ENCODE measurements at regions not wholly inside any gene's neighbourhood (a gene's known extent, or its start where the extent isn't known, plus 50 kb on each side); places are given as distances from the start of the nearest gene placed in this dataset.

DNA sequence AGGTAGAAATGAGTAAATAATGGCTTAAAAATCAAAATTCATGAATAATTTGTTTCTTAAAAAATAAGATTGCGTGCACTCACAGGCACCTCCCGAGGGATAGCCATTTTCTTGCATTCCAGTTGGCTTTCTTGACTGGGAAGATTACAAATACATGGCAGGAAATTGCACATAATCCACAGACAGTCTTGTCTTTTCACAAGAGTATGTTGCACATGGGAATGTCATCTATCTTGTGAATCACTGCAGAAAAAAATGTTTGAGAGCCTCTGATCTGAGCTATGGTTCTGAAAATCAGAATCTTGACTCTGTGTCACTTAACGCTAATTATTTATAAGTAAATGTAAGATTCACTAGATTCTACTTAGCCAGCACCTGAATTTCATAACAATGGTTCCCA lies 74.1 kb upstream of the PRKG1 start:
- no peaks in the 10 kb centered on the region for H3K9me3 ChIP-seq
- no peak overlapping the region for H3K4me3 ChIP-seq
- H3K4me1 ChIP-seq (ENCODE audit: low read depth): no peaks in the 10 kb centered on the region
- ATAC-seq: no peak
- TF ChIP-seq CTCF (IDR thresholded peaks at IDR 0.05): no peak
- intact Hi-C loops (cut with DNase I, micrococcal nuclease): no loop called here
- no peaks in the 10 kb centered on the region for H3K36me3 ChIP-seq (ENCODE audit: low read depth)
- DNase-seq: no peak

GRCh38 chr10:51000976-51001375 lies 73.3 kb upstream of the PRKG1 start:
- Histone ChIP-seq H3K4me3 (no peak overlapping the region), H3K4me1 (ENCODE audit: low read depth) (no peaks in the 10 kb centered on the region), H3K9me3 (no peaks in the 10 kb centered on the region), H3K36me3 (ENCODE audit: low read depth) (no peaks in the 10 kb centered on the region)
- TF ChIP-seq CTCF (IDR thresholded peaks at IDR 0.05): no peak
- intact Hi-C loops (cut with DNase I, micrococcal nuclease): no loop called here
- DNase-seq: no peak
- no peak for ATAC-seq

DNA sequence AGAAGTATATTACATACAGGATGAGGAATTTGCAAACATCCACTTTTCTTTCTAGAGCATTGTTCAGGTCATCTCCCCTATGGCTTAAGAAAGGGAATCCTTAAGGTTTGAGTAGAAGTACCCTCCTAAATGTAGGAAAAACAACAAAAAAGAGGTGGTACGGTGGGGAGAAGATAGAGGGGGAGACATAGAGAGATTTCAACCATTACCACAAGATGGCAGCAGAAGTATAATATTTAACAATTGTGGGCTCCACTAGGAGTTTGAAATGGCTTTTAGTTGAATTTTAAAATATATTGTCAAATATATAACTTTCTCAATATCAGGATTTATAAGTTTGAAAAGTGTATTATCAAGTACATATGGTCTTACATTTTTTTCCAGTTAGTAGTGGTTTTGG lies 72.7 kb upstream of the PRKG1 start:
- no peak for ATAC-seq
- TF ChIP-seq CTCF (IDR thresholded peaks at IDR 0.05): no peak
- intact Hi-C loops (cut with DNase I, micrococcal nuclease): no loop called here

GRCh38 chr10:51002469-51002868 lies 71.8 kb upstream of the PRKG1 start:
- H3K9me3 ChIP-seq: no peaks in the 10 kb centered on the region
- H3K4me1 ChIP-seq (ENCODE audit: low read depth): no peaks in the 10 kb centered on the region
- ATAC-seq (no peak), DNase-seq (no peak)
- H3K4me3 ChIP-seq: no peak overlapping the region
- intact Hi-C loops (cut with DNase I, micrococcal nuclease): no loop called here
- H3K36me3 ChIP-seq (ENCODE audit: low read depth): no peaks in the 10 kb centered on the region
- no peak for TF ChIP-seq CTCF (IDR thresholded peaks at IDR 0.05)

More for the DNA sequence above, 72.7 kb upstream of the PRKG1 start:
- no peaks in the 10 kb centered on the region for H3K36me3 ChIP-seq (ENCODE audit: low read depth)
- H3K4me3 ChIP-seq: no peak overlapping the region
- no peaks in the 10 kb centered on the region for H3K9me3 ChIP-seq
- no peaks in the 10 kb centered on the region for H3K4me1 ChIP-seq (ENCODE audit: low read depth)
- no peak for DNase-seq

DNA sequence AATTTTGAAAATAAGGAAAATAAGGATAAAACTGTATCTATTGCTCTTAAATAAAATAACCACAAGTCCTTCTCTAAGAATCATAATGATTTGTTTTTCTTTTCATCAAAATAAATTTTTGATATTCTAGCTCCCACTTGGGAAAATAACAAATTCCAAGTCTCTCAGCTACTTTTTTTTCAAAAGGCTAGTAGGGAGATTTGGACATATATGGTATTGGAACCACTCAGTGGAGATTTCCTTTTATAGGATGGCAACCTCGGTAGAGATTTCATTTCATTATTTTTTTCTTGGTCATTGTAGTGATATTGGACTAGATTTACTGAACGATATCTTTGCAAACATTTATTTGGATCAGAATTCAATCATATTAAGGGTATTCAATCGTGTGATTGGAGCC lies 69.5 kb upstream of the PRKG1 start:
- no peak for TF ChIP-seq CTCF (IDR thresholded peaks at IDR 0.05)
- H3K9me3 ChIP-seq: no peaks in the 10 kb centered on the region
- no peak for ATAC-seq
- H3K36me3 ChIP-seq (ENCODE audit: low read depth): no peaks in the 10 kb centered on the region
- intact Hi-C loops (cut with DNase I, micrococcal nuclease): no loop called here
- DNase-seq: no peak
- H3K4me1 ChIP-seq (ENCODE audit: low read depth): no peaks in the 10 kb centered on the region
- no peak overlapping the region for H3K4me3 ChIP-seq

GRCh38 chr10:51005551-51005950 lies 68.7 kb upstream of the PRKG1 start:
- no peak for TF ChIP-seq CTCF (IDR thresholded peaks at IDR 0.05)
- Histone ChIP-seq H3K36me3 (ENCODE audit: low read depth) (no peaks in the 10 kb centered on the region), H3K4me3 (no peak overlapping the region), H3K4me1 (ENCODE audit: low read depth) (no peaks in the 10 kb centered on the region), H3K9me3 (no peaks in the 10 kb centered on the region)
- intact Hi-C loops (cut with DNase I, micrococcal nuclease): no loop called here
- ATAC-seq (no peak), DNase-seq (no peak)
